HepG2 (cell line): ENCODE measurements at regions not wholly inside any gene's neighbourhood (a gene's known extent, or its start where the extent isn't known, plus 50 kb on each side); places are given as distances from the start of the nearest gene placed in this dataset.
A peak's percentile ranks its signal among the peaks of the same experiment; 100 is the strongest.

Source experiments
- ATAC-seq: fragments of 200-7000 bp; cut with Tn5 transposase; 3 replicates; pipeline ENCODE4 v1.9.1; 2020; ENCODE audit warnings: mild to moderate bottlenecking, moderate library complexity
- BruUV-seq: library from RNA; stranded (reverse); fragments of 400-500 nt; replicated peaks from 2 replicates; lab custom pipeline; 2021; lab: Mats Ljungman, UMichigan
- CTCF ChIA-PET: fragments of 300-600 bp; formaldehyde crosslinking; extraction: SDS; loops from one replicate; lab custom pipeline; 2021; ENCODE audit warnings: low total read pairs, inconsistent platforms, low intra/inter-chr PET ratio; lab: Yijun Ruan, JAX
- POLR2A ChIA-PET: fragments of 350-600 bp; sonication (Branson Sonifier 250); formaldehyde crosslinking; loops from one replicate; lab custom pipeline; 2020; ENCODE audit warnings: antibody characterized with exemption, inconsistent platforms; lab: Yijun Ruan, JAX
- DNase-seq: peaks from one replicate; pipeline ENCODE4 v3.0.0-alpha.2; 2015; ENCODE audit warnings: low spot score
- FAIRE-seq: peaks from 3 replicates; lab custom pipeline; 2011; peaks lifted over from hg19 to GRCh38; lab: Jason Lieb, UNC
- H2AFZ ChIP-seq: one replicate; pipeline ENCODE4 v1.6.1; 2011; ENCODE audit warnings: low read length, inconsistent platforms
- H3K27ac ChIP-seq: fragments of 300-600 bp; 3 replicates; pipeline ENCODE4 v1.8.0; 2011; ENCODE audit warnings: mixed run types, mild to moderate bottlenecking, mixed read lengths, low read length, inconsistent platforms; ENCODE audit not compliant: insufficient read depth; ENCODE audit errors: extremely low read length
- H3K27me3 ChIP-seq, 2 experiments: fragments of 200-600 bp in 1 of 2; 2 replicates in 1 of 2; 3 replicates in 1 of 2; pipeline versions ENCODE4 v1.6.0 to v1.8.0; 2011; ENCODE audit warnings: low read length in 2 of 2, mild to moderate bottlenecking in 2 of 2, moderate library complexity in 2 of 2, inconsistent platforms in 1 of 2; ENCODE audit not compliant: insufficient read depth in 2 of 2, control insufficient read depth in 1 of 2
- H3K36me3 ChIP-seq, 2 experiments: fragments of 200-600 bp in 1 of 2; replicated peaks in 1 of 2; 2 replicates in 1 of 2; 3 replicates in 1 of 2; pipeline versions ENCODE4 v1.5.1 to v1.8.0; 2011; ENCODE audit warnings: low read length in 2 of 2, inconsistent platforms in 1 of 2; ENCODE audit not compliant: insufficient read depth in 2 of 2, control insufficient read depth in 1 of 2
- H3K4me1 ChIP-seq: 2 replicates; pipeline ENCODE4 v1.5.1; 2012; ENCODE audit warnings: low read length, inconsistent platforms; ENCODE audit not compliant: insufficient read depth
- H3K4me2 ChIP-seq: 2 replicates; pipeline ENCODE4 v1.6.0; 2011; ENCODE audit warnings: low read depth, low read length, inconsistent platforms
- H3K4me3 ChIP-seq, 3 experiments: fragments of 200-600 bp in 1 of 3; sonication (generic), shearing (Covaris generic) in 1 of 3; replicated peaks in 1 of 3; 2 replicates each; pipeline ENCODE4 v1.5.1; 2011 to 2016; ENCODE audit warnings: low read length in 3 of 3, inconsistent platforms in 2 of 3, low read depth in 2 of 3, mild to moderate bottlenecking in 2 of 3, control low read depth in 1 of 3, mixed read lengths in 1 of 3; ENCODE audit not compliant: insufficient read depth in 1 of 3
- H3K79me2 ChIP-seq: one replicate; pipeline ENCODE4 v1.6.1; 2011; ENCODE audit warnings: low read length, inconsistent platforms; ENCODE audit not compliant: insufficient read depth
- H3K9ac ChIP-seq: 2 replicates; pipeline ENCODE4 v1.6.0; 2011; ENCODE audit warnings: mild to moderate bottlenecking, low read depth, low read length, inconsistent platforms; ENCODE audit not compliant: insufficient read depth
- H3K9me3 ChIP-seq: 2 replicates; pipeline ENCODE4 v1.5.1; 2012; ENCODE audit warnings: mild to moderate bottlenecking, low read length
- H4K20me1 ChIP-seq: 2 replicates; pipeline ENCODE4 v1.6.0; 2011; ENCODE audit warnings: inconsistent platforms, mild to moderate bottlenecking, low read length, moderate library complexity; ENCODE audit not compliant: insufficient read depth
- ARID2 ChIP-seq: sonication (generic); formaldehyde crosslinking; IDR thresholded peaks from 2 replicates; pipeline ENCODE4 v1.8.1; 2022; ENCODE audit warnings: mild to moderate bottlenecking, missing genetic modification reagents, borderline replicate concordance
- CBX5 ChIP-seq: sonication (generic); formaldehyde crosslinking; IDR thresholded peaks from 2 replicates; pipeline ENCODE4 v1.4.0; 2020; ENCODE audit warnings: missing genetic modification reagents, borderline replicate concordance
- GLI4 ChIP-seq: sonication (generic); formaldehyde crosslinking; IDR thresholded peaks from 2 replicates; pipeline ENCODE4 v1.5.1; 2020; ENCODE audit warnings: missing genetic modification reagents, mild to moderate bottlenecking, moderate library complexity, borderline replicate concordance
- KLF6 ChIP-seq: IDR thresholded peaks from 2 replicates; pipeline ENCODE4 v1.8.0; 2016; ENCODE audit warnings: missing biosample characterization, missing genetic modification reagents
- SOX13 ChIP-seq, 3 experiments: fragments of 450-650 bp in 1 of 3; sonication (generic) in 1 of 3; formaldehyde crosslinking in 1 of 3; IDR thresholded peaks in 2 of 3; conservative IDR thresholded peaks in 1 of 3; 2 replicates each; pipeline versions ENCODE4 v1.5.0 to v1.6.1; 2016 to 2020; ENCODE audit warnings: antibody characterized with exemption in 1 of 3, mild to moderate bottlenecking in 1 of 3, missing compliant biosample characterization in 1 of 3, missing genetic modification reagents in 1 of 3, moderate library complexity in 1 of 3
- SOX6 ChIP-seq, 2 experiments: fragments of 450-650 bp in 1 of 2; sonication (generic) in 1 of 2; formaldehyde crosslinking in 1 of 2; IDR thresholded peaks; 2 replicates each; pipeline versions ENCODE4 v1.4.0 to v1.6.1; 2017 to 2020; ENCODE audit warnings: antibody characterized with exemption in 1 of 2, mild to moderate bottlenecking in 1 of 2, missing genetic modification reagents in 1 of 2
- TCF7 ChIP-seq: sonication (generic); IDR thresholded peaks from 2 replicates; pipeline ENCODE4 v1.6.1; 2016; ENCODE audit warnings: antibody characterized with exemption, low read depth
- ZNF441 ChIP-seq: sonication (generic); formaldehyde crosslinking; IDR thresholded peaks from 2 replicates; pipeline ENCODE4 v1.7.0; 2021; ENCODE audit warnings: missing genetic modification reagents, borderline replicate concordance
- ZNF598 ChIP-seq: sonication (generic); formaldehyde crosslinking; IDR thresholded peaks from 2 replicates; pipeline ENCODE4 v1.5.1; 2020; ENCODE audit warnings: mild to moderate bottlenecking, missing genetic modification reagents, borderline replicate concordance
- ZNF737 ChIP-seq: sonication (generic); formaldehyde crosslinking; IDR thresholded peaks from 2 replicates; pipeline ENCODE4 v1.5.0; 2020; ENCODE audit warnings: missing genetic modification reagents, mild to moderate bottlenecking, borderline replicate concordance
- ZSCAN22 ChIP-seq: sonication (generic); formaldehyde crosslinking; IDR thresholded peaks from 2 replicates; pipeline ENCODE4 v1.4.0; 2020; ENCODE audit warnings: mild to moderate bottlenecking, missing genetic modification reagents
- whole genome bisulfite sequencing: methylation state at CpG from one replicate; pipeline ENCODE4 v1.1.6; 2017; ENCODE audit warnings: low lambda C conversion rate; 5-methylcytosine and 5-hydroxymethylcytosine counted together
- in situ Hi-C: cut with HindIII; loops from 2 replicates; pipeline ENCODE4 v1.10.0; 2017; ENCODE audit warnings: low pct_unique_long_range_greater_than_20kb; ENCODE audit not compliant: extremely low pct_ligation_motif_present
- intact Hi-C: fragments of 100-400 bp; cut with micrococcal nuclease; formaldehyde crosslinking; loops from one replicate; pipeline ENCODE4 v1.10.0; 2022; ENCODE audit not compliant: unreplicated experiment

DNA sequence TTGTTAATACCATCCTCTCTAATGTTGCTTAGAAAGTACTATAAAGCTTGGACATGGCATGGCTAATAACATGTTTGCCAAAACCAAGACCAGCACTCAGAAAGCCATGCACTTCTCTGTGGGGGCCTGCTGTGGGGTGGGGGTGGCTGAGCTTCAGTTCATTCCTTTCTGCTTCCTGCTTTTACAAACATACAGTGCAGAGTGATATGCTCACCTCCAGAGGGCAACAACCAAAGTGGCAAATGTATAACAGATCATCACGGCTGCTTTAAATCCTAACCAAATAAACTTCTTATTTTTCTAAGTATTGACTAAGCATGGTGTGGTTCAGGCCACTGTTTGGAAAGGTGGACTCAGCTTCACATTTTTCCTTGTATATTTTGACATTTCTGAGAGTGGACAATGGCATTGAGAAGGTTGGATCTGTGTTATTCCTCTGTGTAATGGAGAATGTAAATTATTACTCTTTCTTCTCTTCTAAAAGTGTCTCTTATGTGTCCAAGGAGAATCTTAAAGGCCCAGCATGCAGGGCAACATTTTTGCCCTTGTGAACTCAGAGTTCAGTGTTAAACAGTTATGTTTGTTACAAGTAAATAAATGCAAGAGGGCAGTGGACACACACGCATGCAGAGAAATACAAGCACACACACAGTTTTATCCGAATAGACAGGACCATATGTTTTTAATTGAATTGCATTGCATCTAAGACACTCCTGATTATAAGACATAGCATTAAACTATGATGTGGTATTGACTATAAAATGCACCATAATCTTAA is 186.1 kb downstream of the HERPUD2 start:
- H3K27me3 ChIP-seq, result peaks cover 0 to 7% of the 10 kb centered on the region in 2 experiments; a peak in 1 of 5 replicates
- in situ Hi-C loops (no loop called here), intact Hi-C loops (no loop called here)
- FAIRE-seq (no peak), ATAC-seq (peak; percentile 71)
- no peak overlapping the region for H2AFZ ChIP-seq
- H3K4me1 ChIP-seq, result peaks cover 6% of the 10 kb centered on the region; the same call in 1 of the 2 replicates
- H3K4me2 ChIP-seq, result no peak overlapping the region
- TF ChIP-seq GLI4 (CRISPR knock-in tag) (no peak), ARID2 (CRISPR knock-in tag) (no peak), CBX5 (CRISPR knock-in tag) (no peak), KLF6 (CRISPR knock-in tag) (no peak), ZSCAN22 (CRISPR knock-in tag) (no peak), ZNF737 (CRISPR knock-in tag) (no peak)
- TF ChIP-seq, all 625 proteins: peak for 0
- H3K36me3 ChIP-seq, result no peaks in the 10 kb centered on the region
- DNase-seq, result no peak
- WGBS, result 20% methylated on average over 3 of the region's 3 CpGs
- no peaks in the 10 kb centered on the region for H4K20me1 ChIP-seq
- H3K9ac ChIP-seq, result no peak overlapping the region
- no peaks in the 10 kb centered on the region for H3K79me2 ChIP-seq
- ChIA-PET POLR2A (no interaction called here), CTCF (no interaction called here)
- no peak overlapping the region for H3K27ac ChIP-seq
- no peak overlapping the region for H3K4me3 ChIP-seq
- no TSS peak for BruUV-seq
- H3K9me3 ChIP-seq, result no peaks in the 10 kb centered on the region

DNA sequence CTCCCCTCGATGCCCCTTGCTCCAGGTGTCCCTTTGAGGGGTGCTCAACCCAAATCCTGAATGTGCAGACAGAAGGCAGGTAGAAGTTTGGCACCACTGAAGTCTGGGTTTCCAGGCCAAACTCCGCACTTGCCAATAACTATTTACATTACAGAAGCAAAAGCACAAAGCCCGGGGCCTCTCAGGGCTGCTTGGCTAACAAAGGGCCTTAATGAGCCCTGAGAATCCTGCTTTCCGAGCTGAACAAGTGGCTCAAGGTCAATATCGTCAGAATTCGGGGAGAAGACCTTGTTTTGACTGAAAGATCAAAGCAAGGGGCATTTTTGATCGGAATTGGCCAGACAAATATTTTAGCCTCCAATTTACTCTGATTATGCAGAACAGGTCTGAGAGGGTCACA is 189.9 kb downstream of the HERPUD2 start:
- H3K4me2 ChIP-seq, result no peak overlapping the region
- BruUV-seq, result no TSS peak
- no peak overlapping the region for H3K4me3 ChIP-seq
- peak; percentile 9 for DNase-seq
- ChIA-PET CTCF (no interaction called here), POLR2A (no interaction called here)
- no peak for TF ChIP-seq ZNF598 (CRISPR knock-in tag)
- TF ChIP-seq ZNF441 (CRISPR knock-in tag), result peak; percentile 87
- TF ChIP-seq SOX13 (IDR thresholded peaks at IDR 0.05), result no peak
- TF ChIP-seq SOX13 (CRISPR knock-in tag; conservative IDR thresholded peaks at IDR 0.05 in 1 of 2, IDR thresholded peaks at IDR 0.05 in 1 of 2), result peak in 1 of 2 experiments; percentile 49; a peak in 1 of 4 replicates
- TF ChIP-seq SOX6 (IDR thresholded peaks at IDR 0.05), result no peak
- peak; percentile 56 for TF ChIP-seq SOX6 (CRISPR knock-in tag; IDR thresholded peaks at IDR 0.05)
- 0 out of 2 replicates have a peak, but pooled peaks have one; percentile 11 for TF ChIP-seq TCF7
- peaks cover 6% of the 10 kb centered on the region; the same call in 1 of the 2 replicates for H3K4me1 ChIP-seq
- no peak overlapping the region for H3K9ac ChIP-seq
- in situ Hi-C loops, result no loop called here
- no peaks in the 10 kb centered on the region for H3K79me2 ChIP-seq
- peaks cover 0 to 4% of the 10 kb centered on the region in 2 experiments; a peak in 1 of 5 replicates for H3K27me3 ChIP-seq
- no peak overlapping the region for H3K27ac ChIP-seq
- intact Hi-C loops, result no loop called here
- H2AFZ ChIP-seq, result no peak overlapping the region
- H3K9me3 ChIP-seq, result no peaks in the 10 kb centered on the region
- peak; percentile 65 for ATAC-seq
- FAIRE-seq, result no peak
- H3K36me3 ChIP-seq, result no peaks in the 10 kb centered on the region
- H4K20me1 ChIP-seq, result no peaks in the 10 kb centered on the region
- 9% methylated on average over 7 of the region's 7 CpGs for WGBS
